Thoracic aorta (tissue), 2 donors: ENCODE measurements at regions not wholly inside any gene's neighbourhood (a gene's known extent, or its start where the extent isn't known, plus 50 kb on each side); places are given as distances from the start of the nearest gene placed in this dataset.

Source experiments
- ATAC-seq: fragments of 150-250 bp; one replicate; pipeline ENCODE4 v1.8.0; 2017; ENCODE audit warnings: low read depth; ENCODE audit not compliant: insufficient number of reproducible peaks, low FRiP score
- DNase-seq: peaks from one replicate; pipeline ENCODE4 v3.0.0-alpha.2; 2020; ENCODE audit warnings: low spot score
- H3K27ac ChIP-seq, 2 donors: fragments of 200-600 bp; sonication (generic); 1 replicate in 1 of 2; 2 replicates in 1 of 2; pipeline ENCODE4 v1.5.1; 2016; ENCODE audit warnings: mild to moderate bottlenecking in 2 of 2, moderate library complexity in 2 of 2
- H3K27me3 ChIP-seq: fragments of 200-600 bp; sonication (generic); replicated peaks from 2 replicates; pipeline ENCODE4 v1.6.0; 2016; ENCODE audit warnings: mild to moderate bottlenecking; ENCODE audit not compliant: insufficient read depth
- H3K36me3 ChIP-seq: fragments of 200-600 bp; sonication (generic); one replicate; pipeline ENCODE4 v1.5.1; 2016
- H3K4me1 ChIP-seq, 2 donors: fragments of 200-600 bp; sonication (generic); 1 replicate in 1 of 2; 2 replicates in 1 of 2; pipeline versions ENCODE4 v1.5.1 to v1.6.0; 2016; ENCODE audit warnings: low read depth in 2 of 2, mild to moderate bottlenecking in 1 of 2; ENCODE audit not compliant: control insufficient read depth in 1 of 2
- H3K4me3 ChIP-seq: fragments of 200-600 bp; sonication (generic); 2 replicates; pipeline ENCODE4 v1.5.1; 2016; ENCODE audit warnings: mild to moderate bottlenecking
- H3K9me3 ChIP-seq: fragments of 200-600 bp; sonication (generic); 2 replicates; pipeline ENCODE4 v1.5.1; 2016
- CTCF ChIP-seq: fragments of 200-600 bp; sonication (generic); IDR thresholded peaks from one replicate; pipeline ENCODE4 v1.5.1; 2019; ENCODE audit warnings: antibody characterized with exemption

GRCh38 chr7:81135324-81135723 lies 216.5 kb upstream of the SEMA3C start:
- H3K27ac ChIP-seq = no peak overlapping the region
- TF ChIP-seq CTCF = no peak
- H3K4me3 ChIP-seq = no peak overlapping the region
- H3K9me3 ChIP-seq = no peaks in the 10 kb centered on the region
- H3K36me3 ChIP-seq = no peaks in the 10 kb centered on the region
- H3K27me3 ChIP-seq = no peaks in the 10 kb centered on the region
- DNase-seq (no peak), ATAC-seq (no peak)
- H3K4me1 ChIP-seq = no peaks in the 10 kb centered on the region

- no peak for TF ChIP-seq CTCF
- Histone ChIP-seq H3K27me3 (no peaks in the 10 kb centered on the region), H3K9me3 (peaks cover 4% of the 10 kb centered on the region), H3K36me3 (no peaks in the 10 kb centered on the region), H3K4me3 (no peak overlapping the region), H3K27ac (no peak overlapping the region), H3K4me1 (no peaks in the 10 kb centered on the region)
- DNase-seq = no peak
- no peak for ATAC-seq
Measured at GRCh38 chr7:81128011-81128410, 209.2 kb upstream of the SEMA3C start.

GRCh38 chr7:81120803-81121202 lies 202.0 kb upstream of the SEMA3C start:
- H3K27ac ChIP-seq = no peak overlapping the region
- DNase-seq (no peak), ATAC-seq (no peak)
- no peaks in the 10 kb centered on the region for H3K27me3 ChIP-seq
- no peaks in the 10 kb centered on the region for H3K4me1 ChIP-seq
- H3K4me3 ChIP-seq = no peak overlapping the region
- no peaks in the 10 kb centered on the region for H3K9me3 ChIP-seq
- no peak for TF ChIP-seq CTCF
- no peaks in the 10 kb centered on the region for H3K36me3 ChIP-seq

- Histone ChIP-seq H3K4me3 (no peak overlapping the region), H3K27me3 (no peaks in the 10 kb centered on the region), H3K4me1 (no peaks in the 10 kb centered on the region), H3K36me3 (no peaks in the 10 kb centered on the region), H3K27ac (no peak overlapping the region), H3K9me3 (no peaks in the 10 kb centered on the region)
- DNase-seq (no peak), ATAC-seq (no peak)
- no peak for TF ChIP-seq CTCF
Measured at GRCh38 chr7:81120111-81120510, 201.3 kb upstream of the SEMA3C start.

- DNase-seq (no peak), ATAC-seq (no peak)
- Histone ChIP-seq H3K4me3 (no peak overlapping the region), H3K27me3 (no peaks in the 10 kb centered on the region), H3K27ac (no peak overlapping the region), H3K9me3 (no peaks in the 10 kb centered on the region), H3K36me3 (no peaks in the 10 kb centered on the region), H3K4me1 (no peaks in the 10 kb centered on the region)
- TF ChIP-seq CTCF = no peak
Measured at GRCh38 chr7:81114633-81115032, 195.8 kb upstream of the SEMA3C start.
